ENCODE measurements at regions not wholly inside any gene's neighbourhood (a gene's known extent, or its start where the extent isn't known, plus 50 kb on each side); places are given as distances from the start of the nearest gene placed in this dataset.

DNA sequence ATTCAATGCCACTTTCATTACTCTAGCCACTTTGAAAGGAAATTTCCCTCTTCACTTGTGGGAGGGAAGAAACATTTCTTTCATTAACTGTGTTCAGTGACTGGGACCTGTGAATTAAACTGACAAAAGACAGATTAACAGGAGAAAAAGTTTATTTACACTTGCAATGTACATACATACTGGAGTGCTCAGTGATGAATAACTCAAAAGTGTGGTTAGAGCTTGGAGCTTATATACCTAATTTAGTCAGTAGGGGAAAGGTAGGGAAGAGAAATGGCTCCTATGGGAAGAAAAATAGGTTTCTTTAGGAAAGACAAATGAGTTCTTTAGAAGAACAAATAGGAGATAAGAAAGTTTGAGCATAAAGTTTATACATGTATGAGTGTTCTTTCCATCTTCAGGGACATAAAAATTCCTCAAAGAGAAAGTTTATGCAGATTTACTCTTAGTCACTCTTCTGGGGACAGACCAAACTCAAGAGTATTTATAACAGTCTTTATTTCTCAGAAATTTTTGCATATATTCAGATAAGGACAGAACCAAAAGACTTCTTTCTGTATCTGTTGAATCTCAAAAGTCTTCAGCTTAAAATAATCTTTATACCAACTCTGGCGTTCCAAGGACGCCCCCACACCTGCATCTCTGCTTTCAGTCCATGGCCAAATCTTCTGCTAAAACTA lies 120.0 kb upstream of the RAI14 start:
- no peak overlapping the region for H3K4me3 ChIP-seq (ENCODE audit: low read length)
- no peaks in the 10 kb centered on the region for H3K36me3 ChIP-seq (ENCODE audit: insufficient read depth, low read length)
- Mint-ChIP-seq H3K27me3 (peaks cover 15 to 25% of the 10 kb centered on the region in 2 donors), H3K27ac (no peak overlapping the region), H3K4me3 (no peak overlapping the region), H3K36me3 (no peaks in the 10 kb centered on the region), H3K9me3 (no peaks in the 10 kb centered on the region), H3K4me1 (no peaks in the 10 kb centered on the region)
- DNase-seq: no peak
- CTCF ChIA-PET: no interaction called here
- H3K27ac ChIP-seq (ENCODE audit: low read depth, low read length): no peak overlapping the region
- POLR2A ChIA-PET: no interaction called here
- H3K27me3 ChIP-seq (ENCODE audit: insufficient read depth, low read length, poor library complexity, severe bottlenecking): no peaks in the 10 kb centered on the region
- H3K9me3 ChIP-seq (ENCODE audit: low read length): no peaks in the 10 kb centered on the region
- no peaks in the 10 kb centered on the region for H3K4me1 ChIP-seq (ENCODE audit: insufficient read depth, low read length)

DNA sequence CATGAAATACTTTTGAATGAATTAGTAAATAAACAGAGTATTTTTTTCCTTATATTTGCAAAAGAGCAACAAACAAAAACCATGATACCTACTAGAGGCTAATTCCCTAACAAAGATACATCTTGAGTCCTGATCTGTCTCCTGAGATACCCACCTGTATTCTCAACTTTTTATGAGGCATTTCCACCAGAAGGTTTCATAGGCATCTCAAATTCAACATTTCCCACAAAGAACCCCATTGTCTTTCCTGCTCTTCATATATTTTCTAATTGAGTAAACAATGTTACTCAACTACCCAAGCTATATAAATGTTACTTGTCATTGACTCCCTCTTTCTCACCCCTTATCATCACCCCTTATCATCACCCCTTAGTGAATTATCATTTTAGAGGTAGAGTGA lies 119.4 kb upstream of the RAI14 start:
- ChIA-PET CTCF (no interaction called here), POLR2A (no interaction called here)
- Mint-ChIP-seq H3K36me3 (no peaks in the 10 kb centered on the region), H3K27ac (no peak overlapping the region), H3K4me1 (no peaks in the 10 kb centered on the region), H3K27me3 (peaks cover 15 to 31% of the 10 kb centered on the region in 2 donors), H3K9me3 (peaks cover 0 to 2% (median 0%) of the 10 kb centered on the region in 5 donors), H3K4me3 (no peak overlapping the region)
- DNase-seq: no peak
- no peaks in the 10 kb centered on the region for H3K4me1 ChIP-seq (ENCODE audit: insufficient read depth, low read length)
- no peaks in the 10 kb centered on the region for H3K36me3 ChIP-seq (ENCODE audit: insufficient read depth, low read length)
- no peak overlapping the region for H3K27ac ChIP-seq (ENCODE audit: low read depth, low read length)
- H3K9me3 ChIP-seq (ENCODE audit: low read length): no peaks in the 10 kb centered on the region
- H3K4me3 ChIP-seq (ENCODE audit: low read length): no peak overlapping the region
- H3K27me3 ChIP-seq (ENCODE audit: insufficient read depth, low read length, poor library complexity, severe bottlenecking): no peaks in the 10 kb centered on the region

DNA sequence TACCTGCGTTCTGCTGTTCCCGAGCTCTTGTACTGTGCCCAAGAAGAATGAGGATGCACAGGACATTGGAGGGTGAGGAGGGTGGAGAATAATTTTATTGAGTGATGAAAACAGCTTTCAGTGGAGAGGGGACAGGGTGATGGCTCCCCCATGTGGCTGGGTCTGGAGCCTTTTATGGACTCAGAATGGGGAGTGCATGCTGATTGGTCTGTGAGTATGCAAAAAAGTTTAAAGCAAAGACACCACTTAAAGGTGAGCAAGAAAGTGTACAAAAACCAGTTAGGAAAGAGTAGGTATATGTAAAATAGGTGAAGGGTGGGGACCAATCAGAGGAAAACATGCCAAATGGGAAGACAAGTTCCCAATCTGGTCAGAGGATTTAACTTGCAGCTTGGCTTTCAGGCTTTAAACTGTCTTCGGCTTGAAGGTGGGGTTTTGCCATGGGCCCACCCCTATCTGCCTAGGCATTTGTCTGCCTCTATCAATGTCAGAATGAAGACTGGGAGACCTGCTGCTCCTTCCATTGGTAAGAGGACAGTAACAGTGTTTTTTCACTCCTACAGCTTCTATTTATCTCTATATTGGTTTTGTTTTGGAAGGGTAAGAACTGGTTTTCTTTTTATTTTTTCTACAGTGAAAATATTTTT lies 118.0 kb upstream of the RAI14 start:
- no peak overlapping the region for H3K4me3 ChIP-seq (ENCODE audit: low read length)
- peak overlapping the region in 1 of 8 donors; percentile 1 for H3K27ac Mint-ChIP-seq
- no peaks in the 10 kb centered on the region for H3K36me3 ChIP-seq (ENCODE audit: insufficient read depth, low read length)
- H3K4me1 ChIP-seq (ENCODE audit: insufficient read depth, low read length): no peaks in the 10 kb centered on the region
- no peaks in the 10 kb centered on the region for H3K36me3 Mint-ChIP-seq
- H3K9me3 Mint-ChIP-seq: peaks cover 0 to 7% (median 3%) of the 10 kb centered on the region in 5 donors
- H3K27me3 ChIP-seq (ENCODE audit: insufficient read depth, low read length, poor library complexity, severe bottlenecking): no peaks in the 10 kb centered on the region
- H3K4me1 Mint-ChIP-seq: no peaks in the 10 kb centered on the region
- H3K9me3 ChIP-seq (ENCODE audit: low read length): no peaks in the 10 kb centered on the region
- H3K4me3 Mint-ChIP-seq: no peak overlapping the region
- no peak overlapping the region for H3K27ac ChIP-seq (ENCODE audit: low read depth, low read length)
- no peak for DNase-seq
- ChIA-PET POLR2A (no interaction called here), CTCF (no interaction called here)
- H3K27me3 Mint-ChIP-seq: peaks cover 17 to 40% of the 10 kb centered on the region in 2 donors

DNA sequence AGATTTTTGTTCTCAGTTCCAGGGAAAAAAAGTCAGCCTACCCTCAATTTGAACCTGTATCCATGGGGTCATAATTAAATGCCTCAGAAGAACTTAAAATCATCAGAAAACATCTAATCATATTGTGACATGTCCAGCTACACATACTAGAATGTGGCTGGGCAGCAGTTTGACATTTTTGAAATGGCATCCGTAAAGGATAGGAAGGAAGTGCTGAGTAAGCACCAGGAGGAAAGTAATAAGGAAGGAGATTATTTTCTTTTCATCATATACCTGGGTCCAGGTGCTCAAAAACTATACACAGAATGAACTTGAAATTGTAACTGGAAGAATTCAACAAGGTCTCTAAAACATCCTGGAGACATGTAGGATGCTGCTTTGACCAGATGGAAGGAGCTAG lies 116.9 kb upstream of the RAI14 start:
- peaks cover 4 to 11% (median 6%) of the 10 kb centered on the region in 5 donors for H3K9me3 Mint-ChIP-seq
- ChIA-PET POLR2A (no interaction called here), CTCF (no interaction called here)
- H3K27ac Mint-ChIP-seq: no peak overlapping the region
- no peak overlapping the region for H3K27ac ChIP-seq (ENCODE audit: low read depth, low read length)
- DNase-seq: no peak
- no peak overlapping the region for H3K4me3 ChIP-seq (ENCODE audit: low read length)
- H3K27me3 ChIP-seq (ENCODE audit: insufficient read depth, low read length, poor library complexity, severe bottlenecking): no peaks in the 10 kb centered on the region
- no peaks in the 10 kb centered on the region for H3K36me3 Mint-ChIP-seq
- H3K4me1 ChIP-seq (ENCODE audit: insufficient read depth, low read length): no peaks in the 10 kb centered on the region
- H3K4me1 Mint-ChIP-seq: no peaks in the 10 kb centered on the region
- H3K27me3 Mint-ChIP-seq: peaks cover 17 to 41% of the 10 kb centered on the region in 2 donors
- no peak overlapping the region for H3K4me3 Mint-ChIP-seq
- H3K9me3 ChIP-seq (ENCODE audit: low read length): no peaks in the 10 kb centered on the region
- no peaks in the 10 kb centered on the region for H3K36me3 ChIP-seq (ENCODE audit: insufficient read depth, low read length)

DNA sequence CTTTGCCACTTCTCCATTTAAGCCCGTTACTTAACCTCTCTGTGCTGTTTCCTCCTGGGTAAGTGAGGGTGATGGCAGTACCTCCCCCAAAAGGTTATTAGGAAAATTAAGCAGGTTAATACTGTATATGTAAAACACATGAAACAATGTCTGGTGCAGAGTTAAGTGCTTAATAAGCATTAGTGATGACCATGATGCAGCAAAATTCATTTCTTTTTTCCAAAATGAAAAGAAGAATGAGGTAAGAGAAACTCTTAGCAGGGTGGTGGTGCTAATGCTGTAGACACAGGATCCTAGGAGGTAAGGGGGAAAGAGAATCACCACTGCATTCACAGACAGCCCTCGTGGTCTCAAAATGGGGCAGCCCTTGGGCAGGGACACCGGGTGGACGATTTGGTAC lies 115.1 kb upstream of the RAI14 start:
- peaks cover 19 to 41% of the 10 kb centered on the region in 2 donors for H3K27me3 Mint-ChIP-seq
- ChIA-PET POLR2A (no interaction called here), CTCF (no interaction called here)
- no peaks in the 10 kb centered on the region for H3K36me3 Mint-ChIP-seq
- H3K27me3 ChIP-seq (ENCODE audit: insufficient read depth, low read length, poor library complexity, severe bottlenecking): no peaks in the 10 kb centered on the region
- H3K9me3 Mint-ChIP-seq: peaks cover 4 to 17% (median 13%) of the 10 kb centered on the region in 5 donors
- no peak overlapping the region for H3K27ac Mint-ChIP-seq
- no peaks in the 10 kb centered on the region for H3K9me3 ChIP-seq (ENCODE audit: low read length)
- H3K27ac ChIP-seq (ENCODE audit: low read depth, low read length): no peak overlapping the region
- DNase-seq: no peak
- no peaks in the 10 kb centered on the region for H3K36me3 ChIP-seq (ENCODE audit: insufficient read depth, low read length)
- H3K4me1 Mint-ChIP-seq: no peaks in the 10 kb centered on the region
- H3K4me3 ChIP-seq (ENCODE audit: low read length): no peak overlapping the region
- H3K4me1 ChIP-seq (ENCODE audit: insufficient read depth, low read length): no peaks in the 10 kb centered on the region
- H3K4me3 Mint-ChIP-seq: no peak overlapping the region

DNA sequence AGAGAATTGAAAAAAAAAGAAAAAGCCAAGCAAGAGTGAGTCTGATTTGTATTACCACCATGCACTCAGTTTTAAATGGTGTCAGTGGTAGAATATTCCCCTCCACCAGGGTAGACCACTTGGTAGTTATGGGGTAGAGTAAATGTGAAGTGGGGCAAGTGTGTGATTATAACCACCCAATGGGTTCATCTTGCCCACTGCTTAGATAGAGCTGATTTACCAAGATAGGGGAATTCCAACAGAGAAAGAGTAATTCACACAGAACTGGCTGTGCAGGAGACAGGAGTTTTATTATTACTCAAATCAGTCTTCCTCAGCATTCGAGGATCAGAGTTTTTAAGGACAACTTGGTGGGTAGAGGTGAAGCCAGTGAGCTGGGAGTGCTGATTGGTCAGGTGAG lies 113.3 kb upstream of the RAI14 start:
- CTCF ChIA-PET: no interaction called here
- POLR2A ChIA-PET: no interaction called here

DNA sequence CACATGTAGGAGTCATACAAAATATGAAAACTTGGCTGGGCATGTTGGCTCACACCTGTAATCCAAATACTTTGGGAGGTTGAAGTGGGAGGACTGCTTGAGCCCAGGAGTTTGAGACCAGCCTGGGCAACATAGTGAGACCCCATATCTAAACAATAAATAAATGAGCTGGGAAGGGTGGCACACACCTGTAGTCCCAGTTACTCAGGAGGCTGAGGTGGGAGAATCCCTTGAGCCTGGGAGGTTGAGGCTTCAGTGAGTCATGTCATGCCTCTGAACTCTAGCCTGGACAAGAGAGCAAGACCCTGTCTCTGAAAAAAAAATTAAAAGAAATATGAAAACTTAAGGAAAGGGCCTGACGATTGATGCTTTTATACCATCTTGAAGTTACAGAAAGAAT lies 112.4 kb upstream of the RAI14 start:
- ChIA-PET CTCF (no interaction called here), POLR2A (no interaction called here)
- Histone ChIP-seq H3K27me3 (ENCODE audit: insufficient read depth, low read length, poor library complexity, severe bottlenecking) (peaks cover 4% of the 10 kb centered on the region), H3K4me3 (ENCODE audit: low read length) (no peak overlapping the region), H3K36me3 (ENCODE audit: insufficient read depth, low read length) (no peaks in the 10 kb centered on the region), H3K27ac (ENCODE audit: low read depth, low read length) (no peak overlapping the region), H3K4me1 (ENCODE audit: insufficient read depth, low read length) (no peaks in the 10 kb centered on the region), H3K9me3 (ENCODE audit: low read length) (no peaks in the 10 kb centered on the region)
- Mint-ChIP-seq H3K4me1 (no peaks in the 10 kb centered on the region), H3K27me3 (peaks cover 15 to 51% of the 10 kb centered on the region in 2 donors), H3K27ac (no peak overlapping the region), H3K9me3 (peaks cover 4 to 18% (median 17%) of the 10 kb centered on the region in 5 donors), H3K4me3 (no peak overlapping the region), H3K36me3 (no peaks in the 10 kb centered on the region)
- no peak for DNase-seq

More for the DNA sequence above, 113.3 kb upstream of the RAI14 start:
- Mint-ChIP-seq H3K4me1 (no peaks in the 10 kb centered on the region), H3K27me3 (peaks cover 18 to 49% of the 10 kb centered on the region in 2 donors), H3K27ac (no peak overlapping the region), H3K4me3 (no peak overlapping the region), H3K36me3 (no peaks in the 10 kb centered on the region), H3K9me3 (peaks cover 4 to 18% (median 15%) of the 10 kb centered on the region in 5 donors)
- Histone ChIP-seq H3K4me1 (ENCODE audit: insufficient read depth, low read length) (no peaks in the 10 kb centered on the region), H3K9me3 (ENCODE audit: low read length) (no peaks in the 10 kb centered on the region), H3K4me3 (ENCODE audit: low read length) (no peak overlapping the region), H3K27me3 (ENCODE audit: insufficient read depth, low read length, poor library complexity, severe bottlenecking) (no peaks in the 10 kb centered on the region), H3K36me3 (ENCODE audit: insufficient read depth, low read length) (no peaks in the 10 kb centered on the region), H3K27ac (ENCODE audit: low read depth, low read length) (no peak overlapping the region)
- DNase-seq: no peak

DNA sequence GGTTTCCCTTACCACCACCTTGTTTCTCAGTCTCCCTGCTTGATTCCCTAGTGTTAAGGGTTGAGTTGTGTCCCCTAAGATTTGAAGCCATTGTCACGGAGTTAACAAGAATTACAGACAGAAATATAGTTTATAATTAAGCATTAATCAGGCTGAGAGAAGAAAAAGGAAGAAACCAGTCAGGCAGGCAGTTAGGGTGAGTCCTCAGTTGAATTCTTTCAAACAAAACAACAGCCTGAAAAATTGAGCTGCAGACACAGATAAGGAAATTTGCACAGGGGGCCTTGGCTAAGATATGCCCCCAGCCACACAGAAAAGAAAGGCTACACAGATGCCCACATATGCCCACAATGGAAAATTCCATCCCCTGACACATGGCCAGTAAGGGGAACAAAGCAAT lies 111.7 kb upstream of the RAI14 start:
- Histone ChIP-seq H3K4me1 (ENCODE audit: insufficient read depth, low read length) (no peaks in the 10 kb centered on the region), H3K27me3 (ENCODE audit: insufficient read depth, low read length, poor library complexity, severe bottlenecking) (peaks cover 7% of the 10 kb centered on the region), H3K9me3 (ENCODE audit: low read length) (no peaks in the 10 kb centered on the region), H3K36me3 (ENCODE audit: insufficient read depth, low read length) (no peaks in the 10 kb centered on the region), H3K4me3 (ENCODE audit: low read length) (no peak overlapping the region), H3K27ac (ENCODE audit: low read depth, low read length) (no peak overlapping the region)
- Mint-ChIP-seq H3K9me3 (peaks cover 4 to 18% (median 17%) of the 10 kb centered on the region in 5 donors), H3K27me3 (peaks cover 12 to 49% of the 10 kb centered on the region in 2 donors), H3K27ac (no peak overlapping the region), H3K36me3 (no peaks in the 10 kb centered on the region), H3K4me3 (no peak overlapping the region), H3K4me1 (no peaks in the 10 kb centered on the region)
- ChIA-PET POLR2A (no interaction called here), CTCF (no interaction called here)
- no peak for DNase-seq

Measured in CD8-positive, alpha-beta memory T cell (primary cell).